ENCODE measurements at regions not wholly inside any gene's neighbourhood (a gene's known extent, or its start where the extent isn't known, plus 50 kb on each side); places are given as distances from the start of the nearest gene placed in this dataset.
"Not testable (repeated sequence)": the region's sequence is repeated elsewhere in the genome, so short reads cannot be mapped to it uniquely, and the experiment has no call there.

DNA sequence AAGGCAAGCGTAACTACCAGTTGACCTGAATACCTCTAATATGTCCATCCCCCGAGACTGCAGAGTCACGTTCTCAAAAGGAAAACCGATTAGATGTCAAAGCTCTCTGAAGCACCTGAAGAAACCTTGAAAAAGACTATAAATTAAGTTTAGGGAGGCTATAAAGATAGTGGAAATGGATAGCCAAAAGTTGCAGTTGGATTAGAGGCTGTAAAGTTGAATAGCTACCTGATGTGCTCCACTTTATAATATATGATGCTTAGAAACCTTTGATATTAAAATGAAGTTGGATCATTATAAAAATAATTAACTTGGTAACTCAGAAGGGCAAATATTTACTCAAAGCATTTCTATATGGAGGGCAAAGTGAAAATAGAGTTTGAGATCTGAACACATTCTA is 506.6 kb upstream of the AGA start:
- DNase-seq (ENCODE audit: low read depth) = no peak

DNA sequence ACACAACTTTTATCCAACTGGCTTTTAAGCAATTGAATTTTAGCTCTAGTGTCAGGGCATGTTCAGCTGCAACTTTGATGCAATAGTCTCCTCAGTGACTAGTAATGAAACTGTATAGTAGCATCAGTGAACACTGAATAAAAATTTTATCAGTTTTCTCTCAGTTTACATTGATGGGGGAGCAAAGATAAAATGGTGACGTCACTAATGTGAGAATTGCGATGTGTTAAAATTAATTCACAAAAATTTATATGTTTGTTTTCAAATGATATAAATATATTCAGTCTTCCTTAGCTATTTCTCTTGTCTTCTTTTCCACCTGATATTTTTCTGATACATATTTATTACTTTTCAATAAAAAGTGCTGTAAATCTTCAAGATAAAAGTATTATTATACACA is 508.8 kb upstream of the AGA start:
- no peak for DNase-seq (ENCODE audit: low read depth)

DNA sequence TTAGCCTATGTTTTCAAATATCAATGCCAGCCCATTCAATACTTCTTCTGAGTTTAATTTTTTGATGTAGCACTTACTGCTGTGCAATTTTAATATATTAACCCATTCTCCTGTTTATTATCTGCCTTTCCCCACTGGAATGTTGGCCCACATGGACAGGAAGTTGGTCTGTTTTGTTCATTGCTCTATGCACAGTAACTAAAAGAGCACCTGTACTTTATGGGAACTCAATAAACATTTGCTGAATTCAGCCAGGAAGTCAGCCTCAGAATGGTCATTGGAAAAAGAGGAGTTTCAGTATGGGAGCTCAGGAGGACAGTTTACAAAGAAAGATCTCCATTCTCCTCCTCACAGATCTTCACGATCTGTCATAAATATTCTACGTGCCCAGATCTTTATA is 510.5 kb upstream of the AGA start:
- DNase-seq (ENCODE audit: low read depth) = no peak

DNA sequence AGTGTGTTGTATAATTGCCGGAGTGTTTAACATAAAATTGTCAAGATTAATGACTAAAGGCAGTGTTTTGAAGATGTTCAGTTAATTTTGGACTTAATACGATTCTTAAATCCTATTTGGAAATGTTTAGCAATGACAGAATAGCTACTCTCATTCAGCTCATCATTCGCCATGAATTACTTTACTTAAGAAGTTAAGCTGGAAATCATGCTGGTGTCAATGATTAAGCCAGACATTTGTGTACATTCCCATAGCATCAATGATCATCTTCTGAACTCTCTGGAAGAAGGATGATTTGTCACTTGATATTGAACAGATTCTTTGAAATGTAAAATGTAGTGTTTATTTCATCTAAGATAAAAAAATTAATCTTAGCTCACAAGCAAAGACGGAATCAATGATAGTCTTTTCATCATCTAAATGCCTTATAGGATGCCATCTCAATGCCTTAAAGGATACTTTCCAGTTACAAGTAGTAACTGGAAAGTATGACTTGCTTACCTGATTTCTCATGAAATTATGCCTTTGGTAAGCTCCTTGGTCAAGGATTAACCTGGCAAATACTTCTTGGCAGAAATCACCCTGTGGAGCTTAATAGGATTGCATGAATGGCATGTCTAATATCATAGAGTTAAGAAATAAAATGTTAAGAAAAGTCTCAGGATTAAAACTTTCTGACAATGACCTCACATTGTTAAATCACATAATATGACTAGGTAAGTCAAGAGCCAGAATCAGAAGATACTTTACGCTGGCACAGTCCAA is 515.5 kb upstream of the AGA start:
- no peak for DNase-seq (ENCODE audit: low read depth)

DNA sequence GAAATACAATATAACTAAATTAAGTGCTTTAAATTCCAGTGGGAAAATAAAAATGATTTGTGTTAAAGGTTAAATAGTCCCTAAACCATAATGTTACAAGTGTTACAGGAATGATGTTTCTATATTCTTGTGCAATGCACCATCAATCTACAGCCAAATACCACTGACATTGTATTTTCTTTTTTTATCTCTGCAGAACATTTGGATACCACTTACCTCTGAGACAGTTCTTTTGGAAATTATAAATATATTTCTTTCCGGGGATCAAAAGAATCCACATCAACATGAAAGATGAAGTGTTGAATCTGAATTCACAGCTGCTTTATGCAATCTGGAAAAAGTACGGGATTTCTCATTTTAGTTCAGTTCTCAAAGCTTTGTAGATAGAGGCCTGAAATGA is 518.3 kb upstream of the AGA start:
- no peak for DNase-seq (ENCODE audit: low read depth)

DNA sequence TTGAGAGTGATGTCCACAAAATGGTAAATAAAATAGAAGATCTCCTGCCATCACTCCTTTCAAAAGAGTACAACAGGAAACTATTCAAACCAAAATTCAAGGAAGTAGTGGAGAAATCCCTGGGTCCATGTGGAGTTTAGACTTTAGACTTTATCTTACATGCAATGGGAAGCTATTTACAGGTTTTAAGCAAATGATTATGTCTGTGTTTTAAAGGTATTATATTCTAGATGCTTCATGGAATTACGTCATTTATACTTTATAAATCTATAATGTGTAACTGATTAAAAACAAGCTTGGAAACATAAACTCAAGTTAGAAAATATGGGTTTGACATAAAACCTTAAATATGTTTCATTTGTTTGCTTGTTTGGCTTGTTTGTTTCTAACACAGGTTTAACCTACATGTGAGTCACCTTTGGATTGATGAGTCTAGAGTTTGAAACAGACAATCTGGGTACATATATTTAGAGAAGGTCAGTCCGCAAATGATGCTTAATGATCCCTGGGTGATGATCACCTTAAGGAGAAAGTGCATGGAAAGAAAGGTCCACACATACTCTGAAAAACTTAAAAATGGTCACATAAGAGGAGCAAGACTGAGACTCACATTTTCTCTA is 519.6 kb upstream of the AGA start:
- no peak for DNase-seq (ENCODE audit: low read depth)

DNA sequence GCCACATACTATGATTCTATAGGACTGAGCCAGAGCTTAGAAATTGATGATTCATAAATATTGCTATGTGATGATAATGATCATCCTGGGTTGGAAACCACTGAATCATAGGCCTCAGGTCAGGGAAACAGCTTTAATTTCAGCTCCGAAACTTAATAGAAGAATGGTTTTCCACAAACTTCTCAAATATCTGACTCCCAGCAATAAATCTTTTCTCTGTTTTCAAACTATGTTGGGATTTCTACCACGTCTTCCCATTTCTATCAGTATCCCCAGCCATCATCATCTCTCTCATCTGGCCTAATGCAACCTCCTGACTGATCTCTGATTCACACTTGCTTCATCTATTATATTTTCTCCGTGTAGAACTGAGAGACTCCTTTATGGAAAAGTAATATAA is 521.8 kb upstream of the AGA start:
- peak; percentile 76 for DNase-seq (ENCODE audit: low read depth)

DNA sequence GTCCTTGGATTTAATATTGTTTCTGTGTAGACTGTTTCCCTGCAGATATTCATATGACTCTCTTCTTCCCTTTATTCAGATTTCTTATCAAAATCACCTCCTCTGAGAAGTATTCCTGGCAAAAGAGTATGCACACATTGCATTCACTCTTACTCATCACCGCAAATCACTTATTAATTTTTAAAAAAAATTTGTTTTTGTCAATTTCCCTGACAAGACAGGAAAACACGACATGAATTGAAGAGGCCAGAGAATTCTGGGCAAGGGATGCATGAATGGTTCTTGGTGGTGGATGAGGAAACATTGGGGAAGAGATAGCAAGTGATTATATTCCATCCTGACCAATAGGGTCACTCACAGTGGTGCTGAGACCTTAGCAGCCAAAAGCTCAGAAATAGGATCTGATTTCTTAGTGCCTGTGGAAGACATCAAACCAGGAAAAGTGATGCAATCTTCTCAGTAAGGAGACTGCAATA is 522.5 kb upstream of the AGA start:
- peak; percentile 56 for DNase-seq (ENCODE audit: low read depth)

DNA sequence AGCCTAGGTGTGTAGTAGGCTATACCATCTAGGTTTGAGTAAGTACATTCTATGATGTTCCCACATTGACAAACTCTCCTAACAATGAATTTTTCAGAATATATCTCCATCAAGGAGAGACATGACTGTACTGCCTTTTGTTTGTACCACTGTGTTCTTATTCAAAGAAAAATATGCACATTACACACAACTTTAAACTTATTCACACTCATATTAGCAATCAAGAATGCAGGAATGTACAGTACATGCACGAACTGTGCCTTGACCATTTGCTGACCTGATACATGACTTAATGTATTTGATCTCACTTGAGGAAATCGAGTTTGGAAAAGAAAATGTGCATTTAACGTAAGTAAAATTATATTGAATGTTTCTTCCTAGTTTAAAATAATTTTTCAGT is 525.1 kb upstream of the AGA start:
- DNase-seq (ENCODE audit: low read depth) = no peak

DNA sequence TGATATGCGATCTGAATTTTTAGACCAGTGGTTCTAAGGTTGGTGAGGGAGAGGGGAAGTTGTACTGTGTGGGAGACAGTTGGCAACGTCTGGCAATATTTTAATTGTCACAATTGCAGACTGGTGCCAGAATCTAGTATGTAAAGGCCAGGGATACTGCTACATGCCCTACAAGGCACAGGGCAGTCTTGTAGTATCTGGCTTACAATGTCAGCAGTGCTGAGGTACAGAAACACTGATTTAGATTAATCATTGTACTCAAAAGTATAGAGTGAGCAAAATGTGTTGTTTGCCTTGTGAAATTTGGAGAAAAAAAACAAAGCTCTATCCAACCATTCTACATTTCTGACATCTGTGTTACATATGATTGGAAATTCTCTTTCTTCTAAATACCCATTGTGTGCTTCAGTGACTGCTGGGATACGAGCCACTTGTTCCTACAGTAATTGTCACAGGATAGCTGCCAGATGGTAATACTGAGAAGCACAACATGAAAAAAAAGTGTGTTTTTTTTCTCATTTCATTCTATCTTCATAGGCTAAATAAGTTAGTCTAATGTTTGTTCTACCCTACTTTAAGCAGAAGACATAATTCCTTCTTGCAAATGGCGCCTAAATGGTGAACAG is 526.7 kb upstream of the AGA start:
- no peak for DNase-seq (ENCODE audit: low read depth)

DNA sequence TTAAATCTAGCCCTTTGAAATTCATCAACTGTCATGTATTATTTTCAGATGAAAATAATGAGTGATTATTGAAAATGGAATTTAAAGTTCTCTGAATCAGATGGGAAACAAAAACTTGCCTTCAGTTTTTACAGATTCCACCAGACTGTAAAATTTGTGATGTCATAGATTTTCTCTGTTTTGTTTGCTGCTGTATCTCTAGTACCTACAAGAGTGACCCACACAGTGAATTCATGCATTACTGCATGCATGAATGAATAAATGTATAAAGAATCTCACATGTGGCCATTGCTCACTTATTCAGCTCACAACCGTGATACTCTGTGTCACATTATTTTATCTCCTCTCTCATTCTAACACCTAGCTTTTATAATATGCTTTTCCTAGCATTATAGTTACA is 532.2 kb upstream of the AGA start:
- no peak for DNase-seq (ENCODE audit: low read depth)

DNA sequence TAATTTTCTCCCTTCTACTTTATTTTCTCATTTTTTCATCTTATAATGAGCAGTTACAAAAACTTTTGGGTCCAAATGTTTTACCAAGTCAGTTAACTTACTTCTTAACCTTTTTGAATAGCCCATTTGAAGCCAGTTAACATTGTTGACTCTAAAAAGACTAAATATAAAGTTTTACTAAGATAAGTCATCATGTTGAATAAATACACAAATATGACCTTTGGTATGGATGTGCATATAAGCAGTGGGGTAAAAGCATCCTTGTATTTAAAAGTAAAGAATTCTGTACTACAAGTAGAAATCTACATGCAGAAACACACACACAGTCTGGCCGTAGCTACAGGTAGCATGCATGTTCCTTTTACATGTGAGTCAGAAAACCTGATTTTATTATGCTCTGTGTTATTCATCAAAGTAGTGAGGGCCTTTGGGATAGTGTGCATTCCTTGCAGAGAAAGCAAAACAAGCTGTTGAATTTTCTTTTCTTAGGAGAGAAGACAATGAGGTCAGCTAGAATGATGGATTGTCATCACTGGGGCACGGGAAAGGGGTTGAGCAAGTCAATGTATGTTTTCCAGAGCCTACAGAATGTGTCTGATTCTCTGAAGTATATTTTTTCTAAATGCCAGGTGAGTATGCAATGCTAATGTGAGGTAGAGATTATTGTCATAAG is 533.2 kb upstream of the AGA start:
- DNase-seq (ENCODE audit: low read depth) = no peak

DNA sequence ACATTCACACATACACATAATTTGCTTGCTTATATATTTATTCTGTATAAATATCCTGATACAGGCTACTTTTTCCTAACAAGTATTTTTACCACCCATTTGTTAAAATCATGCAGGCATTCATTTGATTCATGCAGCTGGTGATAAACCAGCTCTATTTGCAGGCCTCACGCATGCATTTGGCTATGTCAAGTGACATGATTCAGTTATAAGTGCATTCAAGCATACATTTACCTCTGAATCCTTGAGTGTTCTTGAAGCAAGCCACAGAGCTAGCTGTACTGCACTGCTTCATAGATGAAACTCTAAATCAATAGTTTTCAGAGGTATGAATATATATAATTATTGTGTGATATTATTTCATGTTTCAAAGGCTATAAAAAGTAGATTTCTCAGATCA is 544.0 kb upstream of the AGA start:
- no peak for DNase-seq (ENCODE audit: low read depth)

DNA sequence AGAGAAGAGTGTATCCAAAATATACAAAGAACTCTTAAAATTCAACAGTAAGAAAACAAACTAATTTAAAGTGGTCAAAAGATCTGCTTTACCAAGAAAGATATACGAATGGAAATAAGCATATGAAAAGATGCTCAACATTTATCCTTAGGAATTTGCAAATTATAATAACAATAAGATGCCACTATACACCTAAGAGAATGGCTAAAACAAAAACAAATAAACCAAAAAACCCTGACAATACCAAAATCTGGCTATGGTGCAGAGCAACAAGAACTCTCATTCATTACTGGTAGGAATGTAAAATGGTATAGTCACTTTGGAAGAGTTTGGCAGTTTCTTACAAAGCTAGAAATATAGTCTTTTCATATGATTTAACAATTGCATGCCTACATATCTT is 545.7 kb upstream of the AGA start:
- no peak for DNase-seq (ENCODE audit: low read depth)

DNA sequence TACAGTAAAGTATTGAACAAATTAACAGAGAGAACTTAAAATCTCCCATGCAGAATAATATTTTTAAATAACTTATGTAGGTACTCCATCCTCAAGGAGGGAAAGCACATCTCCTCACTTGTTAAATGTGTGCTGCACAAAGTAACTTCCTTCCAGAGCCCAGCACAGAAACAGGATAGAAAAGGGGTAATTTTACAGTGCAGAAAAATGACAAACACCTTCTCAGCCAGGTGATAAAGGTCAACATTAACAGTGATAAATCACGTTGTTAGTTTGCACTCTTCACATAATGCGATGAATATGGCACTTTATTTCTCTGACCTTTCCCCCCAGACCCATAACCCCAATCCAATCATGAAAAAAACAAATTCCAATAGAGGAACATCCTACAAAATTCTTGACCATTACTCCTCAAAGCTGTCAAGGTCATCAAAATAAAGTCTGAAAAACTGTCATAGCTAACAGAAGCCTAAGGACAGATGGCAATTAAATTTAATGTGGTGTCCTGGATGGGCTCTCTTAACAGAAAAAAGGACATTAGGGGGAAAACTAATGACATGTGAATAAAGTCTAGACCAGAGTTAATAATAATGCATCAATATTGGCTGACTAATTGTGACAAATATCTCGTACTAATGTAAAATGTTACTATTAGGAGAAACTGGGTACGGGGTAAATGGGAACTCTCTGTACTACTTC is 547.4 kb upstream of the AGA start:
- no peak for DNase-seq (ENCODE audit: low read depth)

DNA sequence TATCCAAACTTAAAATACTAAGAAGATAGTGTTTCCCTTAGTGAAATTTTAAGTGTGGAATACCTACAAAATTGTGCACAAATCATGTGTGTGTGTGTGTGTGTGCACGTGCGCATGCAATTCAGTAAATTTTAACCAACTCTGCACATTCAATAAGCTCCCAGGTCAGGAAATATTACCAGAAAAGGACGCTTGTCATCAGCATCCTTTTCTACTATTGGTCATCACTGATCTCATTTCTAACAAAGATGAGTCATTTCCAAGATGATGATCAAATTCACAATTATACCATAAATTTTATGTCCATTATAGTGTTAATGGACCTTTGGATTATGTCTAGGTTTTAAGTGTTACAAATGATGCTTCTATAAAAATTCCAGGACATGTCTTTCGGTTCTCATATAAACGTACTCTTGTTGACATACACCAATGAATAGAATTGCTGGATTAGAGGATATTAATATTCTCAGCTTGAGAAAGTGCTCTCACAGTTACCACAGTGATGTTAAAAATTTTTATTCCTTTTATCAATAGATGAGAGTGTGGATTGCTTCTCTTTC is 560.9 kb upstream of the AGA start:
- DNase-seq (ENCODE audit: low read depth) = no peak

DNA sequence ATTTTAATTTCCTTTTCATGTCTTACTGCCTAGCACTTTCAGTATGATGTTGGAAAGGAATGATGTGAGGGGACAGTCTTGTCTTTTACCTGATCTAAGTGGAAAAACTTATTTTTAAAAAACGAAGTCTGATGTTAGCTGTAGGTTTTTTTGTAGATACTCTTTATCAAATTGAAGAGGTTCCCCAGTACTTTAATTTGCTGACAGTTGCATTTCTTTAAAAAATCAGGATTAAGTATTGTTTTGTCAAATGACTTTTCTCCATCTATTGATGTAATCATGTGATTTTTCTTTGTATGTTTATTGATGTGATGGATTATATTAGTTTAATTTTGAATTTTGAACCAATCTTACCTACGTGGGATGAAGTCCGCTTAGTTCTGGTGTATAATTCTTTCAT is 568.4 kb upstream of the AGA start:
- no peak for DNase-seq (ENCODE audit: low read depth)

DNA sequence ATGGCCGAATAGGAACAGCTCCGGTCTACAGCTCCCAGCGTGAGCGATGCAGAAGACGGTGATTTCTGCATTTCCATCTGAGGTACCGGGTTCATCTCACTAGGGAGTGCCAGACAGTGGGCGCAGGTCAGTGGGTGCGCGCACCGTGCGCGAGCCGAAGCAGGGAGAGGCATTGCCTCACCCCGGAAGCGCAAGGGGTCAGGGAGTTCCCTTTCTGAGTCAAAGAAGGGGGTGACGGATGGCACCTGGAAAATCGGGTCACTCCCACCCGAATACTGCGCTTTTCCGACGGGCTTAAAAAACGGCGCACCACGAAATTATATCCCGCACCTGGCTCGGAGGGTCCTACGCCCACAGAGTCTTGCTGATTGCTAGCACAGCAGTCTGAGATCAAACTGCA is 572.8 kb upstream of the AGA start:
- not testable (repeated sequence) for DNase-seq (ENCODE audit: low read depth)

DNA sequence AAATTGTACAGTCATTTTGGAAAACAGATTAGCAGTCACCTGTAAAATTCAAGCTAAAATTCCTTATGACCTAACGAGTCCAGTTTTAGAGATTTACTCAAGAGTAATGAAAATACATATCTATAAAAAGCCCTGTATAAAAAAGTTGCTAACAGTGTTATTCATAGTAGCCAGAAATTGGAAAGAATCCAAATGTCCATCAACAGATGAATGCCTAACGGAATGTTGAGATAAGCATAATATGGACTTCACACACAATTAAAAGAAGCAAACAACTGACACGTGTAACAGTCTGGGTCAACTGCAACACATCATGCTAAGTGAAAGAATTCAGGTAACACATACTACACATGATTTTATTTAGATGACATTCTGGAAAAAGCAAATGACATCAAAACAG is 584.8 kb upstream of the AGA start:
- no peak for DNase-seq (ENCODE audit: low read depth)

DNA sequence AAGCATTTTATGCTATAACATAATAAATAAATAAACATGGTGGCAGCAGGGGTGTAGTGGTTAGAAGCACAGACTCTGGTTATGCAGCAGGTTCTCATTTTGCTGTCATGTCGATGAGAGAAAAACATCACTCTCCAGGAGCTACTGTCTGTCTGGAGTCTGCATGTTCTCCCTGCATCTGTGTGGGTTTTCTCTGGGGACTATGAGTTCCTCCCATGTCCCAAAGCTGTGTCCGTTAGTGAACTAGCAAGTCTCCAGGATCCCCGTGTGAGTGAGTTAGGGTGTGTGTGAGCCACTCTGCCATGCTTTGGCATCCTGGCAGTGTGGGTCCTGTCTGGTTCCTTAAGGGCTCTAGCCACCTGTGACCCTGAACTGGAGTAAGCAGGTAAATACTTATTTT is 585.6 kb upstream of the AGA start:
- DNase-seq (ENCODE audit: low read depth) = no peak

DNA sequence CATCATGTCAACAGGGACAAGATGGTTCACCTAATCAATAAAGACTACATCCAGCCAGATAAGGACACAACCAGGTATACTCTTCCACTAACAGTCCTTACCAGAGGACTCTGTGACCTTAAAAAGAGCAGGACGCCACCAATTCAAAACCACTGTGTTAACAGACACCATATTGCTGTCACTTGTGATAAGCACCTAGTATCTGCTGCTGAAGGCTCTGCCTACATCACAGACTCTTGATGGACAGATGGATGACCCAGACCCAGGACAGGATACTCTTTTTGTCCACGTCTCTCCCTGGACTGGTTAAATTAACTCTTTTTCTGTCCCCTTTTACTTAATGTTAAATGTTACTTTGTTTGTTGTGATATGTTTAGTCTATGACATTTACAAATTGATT is 586.2 kb upstream of the AGA start:
- no peak for DNase-seq (ENCODE audit: low read depth)

Data from HS-5 (cell line).